H1 (cell line): ENCODE measurements at regions not wholly inside any gene's neighbourhood (a gene's known extent, or its start where the extent isn't known, plus 50 kb on each side); places are given as distances from the start of the nearest gene placed in this dataset.

Source experiments
- CTCF ChIA-PET: fragments of 300-600 bp; sonication (Branson Sonifier 250); formaldehyde crosslinking; loops from one replicate; lab custom pipeline; 2021; ENCODE audit not compliant: partially characterized antibody; lab: Charles Lee
- POLR2A ChIA-PET: fragments of 300-600 bp; sonication (Branson Sonifier 250); formaldehyde crosslinking; loops from one replicate; lab custom pipeline; 2021; ENCODE audit warnings: inconsistent platforms; ENCODE audit not compliant: partially characterized antibody; lab: Charles Lee
- DNase-seq, 2 experiments: peaks; one replicate each; pipeline versions ENCODE4 v3.0.0 to v3.0.0-alpha.2; 2010 to 2022; ENCODE audit warnings: low spot score in 2 of 2, low read depth in 1 of 2, mixed read lengths in 1 of 2
- FAIRE-seq: peaks from 2 replicates; lab custom pipeline; 2011; peaks lifted over from hg19 to GRCh38; lab: Jason Lieb, UNC
- H2AFZ ChIP-seq: 2 replicates; pipeline ENCODE4 v1.8.1; 2012; ENCODE audit warnings: low read length, inconsistent platforms
- H2AK5ac ChIP-seq: 2 replicates; pipeline ENCODE4 v1.6.1; 2013; ENCODE audit warnings: low read depth, low read length
- H2BK120ac ChIP-seq: replicated peaks from 2 replicates; pipeline ENCODE3; 2013; ENCODE audit warnings: low read depth, low read length, inconsistent platforms
- H2BK12ac ChIP-seq: 2 replicates; pipeline ENCODE4 v1.6.1; 2013; ENCODE audit warnings: low read depth, low read length
- H2BK15ac ChIP-seq: 2 replicates; pipeline ENCODE4 v1.6.1; 2013; ENCODE audit warnings: low read length
- H2BK20ac ChIP-seq: 2 replicates; pipeline ENCODE4 v1.6.1; 2013; ENCODE audit warnings: low read length
- H2BK5ac ChIP-seq: 2 replicates; pipeline ENCODE4 v1.6.1; 2013; ENCODE audit warnings: low read depth, low read length
- H3K14ac ChIP-seq: 2 replicates; pipeline ENCODE4 v1.6.1; 2013; ENCODE audit warnings: inconsistent platforms; ENCODE audit not compliant: insufficient read length
- H3K18ac ChIP-seq: 2 replicates; pipeline ENCODE4 v1.6.1; 2013; ENCODE audit warnings: low read length; ENCODE audit errors: extremely low read depth
- H3K23ac ChIP-seq: 2 replicates; pipeline ENCODE4 v1.6.1; 2013; ENCODE audit warnings: inconsistent platforms; ENCODE audit not compliant: insufficient read length
- H3K23me2 ChIP-seq: 2 replicates; pipeline ENCODE4 v1.6.1; 2013; ENCODE audit warnings: low read depth, low read length
- H3K27ac ChIP-seq: 2 replicates; pipeline ENCODE4 v1.6.1; 2011; ENCODE audit warnings: low read depth, low read length, inconsistent platforms
- H3K27me3 ChIP-seq, 4 experiments: replicated peaks in 1 of 4; 1 replicate in 1 of 4; 2 replicates in 3 of 4; pipeline versions ENCODE4 v1.6.1 to v1.8.1; 2011 to 2013; ENCODE audit warnings: low read length in 3 of 4, mild to moderate bottlenecking in 3 of 4, inconsistent platforms in 2 of 4, mixed read lengths in 2 of 4, moderate library complexity in 1 of 4; ENCODE audit not compliant: control insufficient read depth in 3 of 4, insufficient read depth in 3 of 4; ENCODE audit errors: extremely low read depth in 1 of 4
- H3K36me3 ChIP-seq, 4 experiments: 2 replicates each; pipeline versions ENCODE4 v1.6.1 to v1.8.1; 2011 to 2013; ENCODE audit warnings: mild to moderate bottlenecking in 4 of 4, low read length in 3 of 4, moderate library complexity in 2 of 4, control low read depth in 1 of 4, inconsistent platforms in 1 of 4; ENCODE audit not compliant: insufficient read depth in 4 of 4, control insufficient read depth in 2 of 4
- H3K4ac ChIP-seq: replicated peaks from 2 replicates; pipeline ENCODE3; 2013; ENCODE audit warnings: low read length, low read depth, mixed read lengths, inconsistent platforms; ENCODE audit not compliant: insufficient read length
- H3K4me1 ChIP-seq, 4 experiments: replicated peaks in 1 of 4; 1 replicate in 1 of 4; 2 replicates in 3 of 4; pipeline versions ENCODE4 v1.6.1 to v1.8.1; 2011 to 2013; ENCODE audit warnings: low read length in 3 of 4, inconsistent platforms in 2 of 4, mixed read lengths in 1 of 4; ENCODE audit not compliant: insufficient read depth in 4 of 4, control insufficient read depth in 3 of 4
- H3K4me2 ChIP-seq, 2 experiments: 2 replicates each; pipeline versions ENCODE4 v1.6.1 to v1.8.1; 2011 to 2013; ENCODE audit warnings: low read depth in 2 of 2, low read length in 2 of 2, control low read depth in 1 of 2, inconsistent platforms in 1 of 2, mild to moderate bottlenecking in 1 of 2; ENCODE audit not compliant: insufficient read depth in 1 of 2
- H3K4me3 ChIP-seq, 4 experiments: fragments of 200-600, 300-600 bp in 1 of 4; sonication (generic), shearing (Covaris generic), sonication (Bioruptor Twin) in 1 of 4; 2 replicates each; pipeline versions ENCODE4 v1.5.1 to v1.8.1; 2011 to 2016; ENCODE audit warnings: low read length in 4 of 4, low read depth in 3 of 4, control low read depth in 2 of 4, inconsistent platforms in 2 of 4, mild to moderate bottlenecking in 2 of 4, mixed read lengths in 1 of 4, moderate library complexity in 1 of 4; ENCODE audit not compliant: insufficient read depth in 2 of 4; ENCODE audit errors: extremely low read depth in 1 of 4
- H3K56ac ChIP-seq: replicated peaks from 2 replicates; pipeline ENCODE3; 2013; ENCODE audit warnings: low read depth, mild to moderate bottlenecking, mixed read lengths, low read length, inconsistent platforms; ENCODE audit not compliant: insufficient read length
- H3K79me1 ChIP-seq: 2 replicates; pipeline ENCODE4 v1.6.1; 2013; ENCODE audit warnings: low read depth, low read length, control low read depth
- H3K79me2 ChIP-seq, 2 experiments: 2 replicates each; pipeline versions ENCODE4 v1.6.1 to v1.8.1; 2012 to 2013; ENCODE audit warnings: low read length in 2 of 2, mild to moderate bottlenecking in 2 of 2, inconsistent platforms in 1 of 2; ENCODE audit not compliant: insufficient read depth in 2 of 2, control insufficient read depth in 1 of 2
- H3K9ac ChIP-seq, 4 experiments: replicated peaks in 1 of 4; 1 replicate in 1 of 4; 2 replicates in 3 of 4; pipeline versions ENCODE4 v1.6.1 to v1.8.1; 2011 to 2013; ENCODE audit warnings: low read depth in 3 of 4, low read length in 3 of 4, control low read depth in 2 of 4, mild to moderate bottlenecking in 2 of 4, moderate library complexity in 2 of 4, inconsistent platforms in 1 of 4; ENCODE audit errors: extremely low read depth in 1 of 4
- H3K9me3 ChIP-seq, 2 experiments: 2 replicates each; pipeline versions ENCODE4 v1.6.1 to v1.8.1; 2012 to 2013; ENCODE audit warnings: mild to moderate bottlenecking in 2 of 2, moderate library complexity in 2 of 2, control low read depth in 1 of 2, inconsistent platforms in 1 of 2, low read depth in 1 of 2, low read length in 1 of 2, mixed read lengths in 1 of 2; ENCODE audit not compliant: insufficient read depth in 2 of 2
- H4K20me1 ChIP-seq, 2 experiments: replicated peaks in 1 of 2; 2 replicates each; pipeline versions ENCODE3 to v1.8.1; 2011 to 2013; ENCODE audit warnings: inconsistent platforms in 2 of 2, low read length in 2 of 2, mild to moderate bottlenecking in 1 of 2; ENCODE audit not compliant: insufficient read depth in 2 of 2, control insufficient read depth in 1 of 2
- H4K5ac ChIP-seq: 2 replicates; pipeline ENCODE4 v1.6.1; 2013; ENCODE audit warnings: low read length, low read depth, mixed read lengths, inconsistent platforms; ENCODE audit not compliant: insufficient read length
- H4K8ac ChIP-seq: 2 replicates; pipeline ENCODE4 v1.8.0; 2013; ENCODE audit warnings: mild to moderate bottlenecking, moderate library complexity, low read length, inconsistent platforms; ENCODE audit not compliant: insufficient read depth; ENCODE audit errors: extremely low read depth
- H4K91ac ChIP-seq: replicated peaks from 2 replicates; pipeline ENCODE3; 2013; ENCODE audit warnings: low read length, mixed read lengths, inconsistent platforms; ENCODE audit not compliant: insufficient read length
- CBX8 ChIP-seq: fragments of 300-800, 300-1000 bp; sonication (generic); IDR thresholded peaks from 2 replicates; pipeline ENCODE4 v1.7.1; 2016; ENCODE audit warnings: low read depth, low read length, borderline replicate concordance
- CEBPB ChIP-seq: IDR thresholded peaks from 2 replicates; pipeline ENCODE4 v1.6.1; 2012; ENCODE audit warnings: low read depth, low read length
- GABPA ChIP-seq: IDR thresholded peaks from 2 replicates; pipeline ENCODE4 v1.6.1; 2011; ENCODE audit warnings: mild to moderate bottlenecking, low read length, moderate library complexity, borderline replicate concordance; ENCODE audit not compliant: insufficient read depth
- GTF2F1 ChIP-seq: IDR thresholded peaks from 2 replicates; pipeline ENCODE4 v1.6.1; 2012; ENCODE audit warnings: low read depth, low read length, improper control_type of control experiment, borderline replicate concordance
- HDAC2 ChIP-seq, 2 experiments: fragments of 300-600 bp in 1 of 2; sonication (generic) in 1 of 2; IDR thresholded peaks; 2 replicates each; pipeline ENCODE4 v1.6.1; 2011 to 2012; ENCODE audit warnings: low read depth in 2 of 2, low read length in 2 of 2, mild to moderate bottlenecking in 2 of 2, moderate library complexity in 2 of 2, borderline replicate concordance in 1 of 2, inconsistent platforms in 1 of 2
- HDAC6 ChIP-seq: IDR thresholded peaks from one replicate; pipeline ENCODE4 v1.7.1; 2012; ENCODE audit warnings: low read depth, mild to moderate bottlenecking, inconsistent platforms, low read length, moderate library complexity
- KDM5A ChIP-seq: fragments of 200-600 bp; IDR thresholded peaks from 2 replicates; pipeline ENCODE4 v1.7.1; 2012; ENCODE audit warnings: mild to moderate bottlenecking, low read length, inconsistent platforms, mixed read lengths
- NANOG ChIP-seq: IDR thresholded peaks from 2 replicates; pipeline ENCODE4 v1.6.1; 2011; ENCODE audit warnings: low read length, low read depth, mild to moderate bottlenecking, inconsistent platforms; ENCODE audit not compliant: insufficient read depth, poor library complexity, severe bottlenecking
- RNF2 ChIP-seq: fragments of 200-900, 300-1000 bp; sonication (generic); IDR thresholded peaks from 2 replicates; pipeline ENCODE4 v1.7.1; 2016; ENCODE audit warnings: borderline replicate concordance, low read depth, mild to moderate bottlenecking, antibody characterized with exemption, low read length; ENCODE audit not compliant: poor library complexity, severe bottlenecking; ENCODE audit errors: missing control alignments
- SIRT6 ChIP-seq: IDR thresholded peaks from one replicate; pipeline ENCODE4 v1.7.1; 2012; ENCODE audit warnings: low read length, inconsistent platforms
- SIX5 ChIP-seq: IDR thresholded peaks from 2 replicates; pipeline ENCODE4 v1.6.1; 2011; ENCODE audit warnings: mild to moderate bottlenecking, low read depth, low read length
- TBP ChIP-seq: IDR thresholded peaks from 2 replicates; pipeline ENCODE4 v1.6.1; 2011; ENCODE audit warnings: low read depth, low read length, improper control_type of control experiment
- ZNF274 ChIP-seq: IDR thresholded peaks from 2 replicates; pipeline ENCODE4 v1.7.0; 2012; ENCODE audit warnings: low read length, borderline replicate concordance; ENCODE audit errors: extremely low read depth
- WGBS, 2 experiments: shearing (Covaris generic) in 1 of 2; methylation state at CpG; one replicate each; pipeline versions ENCODE4 v1.1.6 to v1.1.7; 2013 to 2015; ENCODE audit warnings: low lambda C conversion rate in 2 of 2, mixed read lengths in 2 of 2, inconsistent platforms in 1 of 2, low coverage in 1 of 2, missing lambda C conversion rate in 1 of 2; ENCODE audit not compliant: insufficient replicate concordance in 2 of 2, insufficient coverage in 1 of 2, insufficient read length in 1 of 2; ENCODE audit errors: extremely low coverage in 1 of 2, missing lambda C conversion rate in 1 of 2; 5-methylcytosine and 5-hydroxymethylcytosine counted together

- peaks cover 12 to 27% (median 23%) of the 10 kb centered on the region in 4 experiments for H3K4me1 ChIP-seq
- 0 out of 2 replicates have a peak overlapping the region, but pooled peaks have one; percentile 1 for H2BK12ac ChIP-seq
- WGBS, 2 experiments, result 10% methylated on average over 14 of the region's 14 CpGs; no CpG with 5 or more reads in 1 of the 2 experiments
These were observed 275.5 kb upstream of the IRX5 start for GRCh38 chr16:54655121-54655590.

More at GRCh38 chr16:54655121-54655590, 275.5 kb upstream of the IRX5 start:
- Histone ChIP-seq H3K36me3 (no peaks in the 10 kb centered on the region), H4K20me1 (no peaks in the 10 kb centered on the region), H2AK5ac (no peak overlapping the region), H3K56ac (no peak overlapping the region), H3K14ac (no peak overlapping the region), H3K4me3 (peak overlapping the region in 1 of 4 experiments; percentile 44; a peak in 3 of 8 replicates), H2BK120ac (no peak overlapping the region), H3K9ac (no peak overlapping the region), H2BK20ac (no peak overlapping the region), H4K91ac (no peak overlapping the region), H3K23ac (no peak overlapping the region), H3K18ac (no peak overlapping the region), H3K9me3 (no peaks in the 10 kb centered on the region), H4K5ac (no peak overlapping the region), H3K4me2 (peak overlapping the region; percentile 59 to 75), H3K23me2 (no peaks in the 10 kb centered on the region; the same call in none of the 2 replicates), H2BK15ac (no peak overlapping the region), H3K79me2 (no peaks in the 10 kb centered on the region), H3K27me3 (peaks cover 19 to 53% (median 44%) of the 10 kb centered on the region in 4 experiments), H3K27ac (no peak overlapping the region), H3K4ac (no peak overlapping the region), H2BK5ac (no peak overlapping the region), H2AFZ (no peak overlapping the region), H4K8ac (no peak overlapping the region), H3K79me1 (no peaks in the 10 kb centered on the region)
- POLR2A ChIA-PET, result no interaction called here
- DNase-seq (peak in 1 of 2 experiments; percentile 52), FAIRE-seq (no peak)
- no peak for TF ChIP-seq NANOG
- TF ChIP-seq TBP, result no peak
- TF ChIP-seq HDAC2 (IDR thresholded peaks at IDR 0.05; ENCODE audit: borderline replicate concordance in 1 of 2, low read depth in 2 of 2, low read length in 2 of 2), result no peak
- TF ChIP-seq ZNF274, result no peak
- TF ChIP-seq CBX8, result no peak
- TF ChIP-seq RNF2, result no peak
- TF ChIP-seq CEBPB, result no peak
- no peak for TF ChIP-seq GTF2F1
- no peak for TF ChIP-seq SIX5
- no peak for TF ChIP-seq KDM5A
- TF ChIP-seq GABPA, result no peak
- TF ChIP-seq HDAC6, result no peak
- no peak for TF ChIP-seq SIRT6
- CTCF ChIA-PET, result interaction anchor here (0.9 to 1.4 kb wide), 2 partner anchors 14 to 23 kb away, joined by 3 read pairs; no protein-coding TSS in a partner anchor
